ENCODE measurements at regions not wholly inside any gene's neighbourhood (a gene's known extent, or its start where the extent isn't known, plus 50 kb on each side); places are given as distances from the start of the nearest gene placed in this dataset.
A peak's percentile ranks its signal among the peaks of the same experiment; 100 is the strongest.

DNA sequence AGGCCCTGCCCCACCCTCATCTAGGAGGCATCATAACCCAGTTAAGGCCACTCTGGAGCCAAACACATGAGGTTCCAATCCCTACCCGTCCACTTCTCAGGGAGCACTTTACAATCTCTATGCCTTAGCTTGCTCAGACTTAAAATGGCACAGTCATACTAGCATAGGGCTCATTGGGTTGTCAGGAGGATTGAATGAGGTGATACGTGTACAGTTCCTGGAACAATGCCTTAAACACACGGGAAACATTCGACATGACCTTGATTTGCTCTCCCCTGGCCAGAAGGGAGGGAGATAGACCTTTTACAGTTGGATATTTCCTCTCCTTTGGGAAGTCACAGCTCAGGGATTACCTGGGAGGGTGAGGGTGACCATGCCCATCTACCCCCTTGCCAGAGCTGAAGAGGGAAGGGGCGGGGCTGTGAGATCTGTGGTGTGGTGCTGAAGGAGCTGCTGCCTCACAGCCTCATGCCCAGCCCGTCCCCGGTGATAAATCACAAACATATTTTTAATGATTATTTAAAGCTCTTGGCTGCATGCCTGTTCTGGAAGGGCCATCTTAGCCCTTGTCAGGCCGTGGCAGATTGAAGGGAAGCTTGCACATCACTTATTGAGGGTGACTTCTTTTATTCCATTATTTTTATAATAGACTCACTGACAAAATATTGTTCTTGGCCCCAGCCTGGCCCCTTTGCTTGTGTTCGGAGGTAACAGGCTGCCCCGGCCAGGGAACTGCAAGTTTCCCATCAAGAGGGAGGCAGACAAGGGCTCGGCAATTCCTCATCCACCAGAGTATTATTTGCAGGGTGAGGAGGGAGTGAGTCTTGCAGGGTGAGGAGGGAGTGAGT, 83.4 kb downstream of the FOXD2 start:
- Histone ChIP-seq H3K9me3 (ENCODE audit: control extremely low read depth in 1 of 5, control insufficient read depth in 4 of 5, insufficient read depth in 2 of 5, low read depth in 1 of 5, low read length in 4 of 5) (no peaks in the 10 kb centered on the region), H3K27me3 (replicated peaks in 2 of 5; ENCODE audit: control insufficient read depth in 4 of 5, insufficient read depth in 5 of 5, low read length in 4 of 5) (peaks cover 0 to 6% (median 0%) of the 10 kb centered on the region in 5 experiments), H3K27ac (ENCODE audit: insufficient read depth in 1 of 2, low read depth in 1 of 2, low read length in 2 of 2, poor library complexity in 1 of 2, severe bottlenecking in 2 of 2) (no peak overlapping the region), H3K4me3 (ENCODE audit: control insufficient read depth in 1 of 7, extremely low read depth in 1 of 7, insufficient read depth in 4 of 7, low read depth in 2 of 7, low read length in 6 of 7) (no peak overlapping the region), H3K36me3 (ENCODE audit: control insufficient read depth in 4 of 4, insufficient read depth in 4 of 4, low read length in 3 of 4) (no peaks in the 10 kb centered on the region), H3K4me1 (ENCODE audit: control extremely low read depth in 1 of 4, control insufficient read depth in 4 of 4, insufficient read depth in 4 of 4, low read length in 3 of 4) (peaks cover 0 to 47% (median 15%) of the 10 kb centered on the region in 4 experiments)
- ChIA-PET CTCF (interaction anchor here (1.2 to 2.8 kb wide), 6 partner anchors 10 to 205 kb away, joined by 3 to 9 read pairs (median 6); no protein-coding TSS in a partner anchor), POLR2A (interaction anchor here (0.8 kb wide), 1 partner anchor 13 kb away, joined by 5 read pairs; no protein-coding TSS in a partner anchor)
- 22% methylated on average over 4 of the region's 11 CpGs for WGBS (ENCODE audit: insufficient coverage)
- DNase-seq, result peak in 2 of 3 donors; percentile 54 to 73

DNA sequence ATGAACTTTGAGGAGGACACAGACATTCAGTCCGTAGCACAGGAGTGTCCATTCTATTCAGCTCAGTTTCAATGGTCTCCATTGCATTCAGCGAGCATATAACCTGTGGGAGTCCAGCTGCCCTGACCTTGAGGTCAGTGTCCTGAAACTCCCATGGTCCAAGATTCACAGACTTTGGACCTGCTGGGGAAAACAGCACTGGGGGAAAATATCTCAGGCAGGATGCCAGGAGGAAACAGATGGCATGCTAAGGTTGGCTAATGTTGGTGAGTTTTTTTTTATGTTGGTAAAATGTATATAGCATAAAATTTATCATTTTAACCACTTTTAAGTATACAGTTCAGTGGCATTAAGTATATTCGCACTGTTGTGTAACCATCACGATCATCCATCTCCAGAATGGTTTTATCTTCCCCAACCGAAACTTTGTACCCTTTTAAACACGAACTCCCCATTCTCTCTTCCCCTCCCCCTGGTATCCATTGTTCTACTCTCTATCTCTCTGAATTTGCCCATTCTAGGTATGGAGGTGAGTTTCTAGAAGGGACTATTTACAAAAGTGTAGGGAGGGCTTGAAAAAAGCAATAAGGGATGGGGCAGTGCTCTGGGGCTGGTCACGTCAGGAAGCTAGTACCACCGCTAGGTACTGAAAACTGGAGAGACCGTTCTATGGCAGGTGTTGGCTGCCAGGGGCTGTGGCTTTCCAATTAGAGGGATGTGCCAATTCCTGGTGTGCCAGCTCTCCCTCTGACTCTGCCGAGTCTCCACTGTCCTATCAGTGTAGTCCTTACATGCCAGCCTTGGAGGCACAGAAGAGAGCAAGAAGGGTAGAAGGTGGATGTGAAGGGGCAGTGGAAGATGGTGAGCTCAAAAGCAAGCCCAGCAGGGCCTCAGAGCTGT, 85.3 kb downstream of the FOXD2 start:
- Histone ChIP-seq H3K4me1 (ENCODE audit: control extremely low read depth in 1 of 4, control insufficient read depth in 4 of 4, insufficient read depth in 4 of 4, low read length in 3 of 4) (peaks cover 0 to 47% (median 15%) of the 10 kb centered on the region in 4 experiments), H3K27ac (ENCODE audit: insufficient read depth in 1 of 2, low read depth in 1 of 2, low read length in 2 of 2, poor library complexity in 1 of 2, severe bottlenecking in 2 of 2) (no peak overlapping the region), H3K27me3 (replicated peaks in 2 of 5; ENCODE audit: control insufficient read depth in 4 of 5, insufficient read depth in 5 of 5, low read length in 4 of 5) (peaks cover 0 to 9% (median 0%) of the 10 kb centered on the region in 5 experiments), H3K9me3 (ENCODE audit: control extremely low read depth in 1 of 5, control insufficient read depth in 4 of 5, insufficient read depth in 2 of 5, low read depth in 1 of 5, low read length in 4 of 5) (no peaks in the 10 kb centered on the region), H3K36me3 (ENCODE audit: control insufficient read depth in 4 of 4, insufficient read depth in 4 of 4, low read length in 3 of 4) (no peaks in the 10 kb centered on the region), H3K4me3 (ENCODE audit: control insufficient read depth in 1 of 7, extremely low read depth in 1 of 7, insufficient read depth in 4 of 7, low read depth in 2 of 7, low read length in 6 of 7) (peak overlapping the region in 3 of 7 experiments; percentile 6 to 41 (median 14))
- 65% methylated on average over 6 of the region's 10 CpGs for WGBS (ENCODE audit: insufficient coverage)
- peak in 2 of 3 donors; percentile 66 to 69 for DNase-seq
- CTCF ChIA-PET, result interaction anchor here (1.0 to 2.1 kb wide), 7 partner anchors 9 to 203 kb away, joined by 3 to 6 read pairs (median 3); no protein-coding TSS in a partner anchor
- POLR2A ChIA-PET, result no interaction called here

DNA sequence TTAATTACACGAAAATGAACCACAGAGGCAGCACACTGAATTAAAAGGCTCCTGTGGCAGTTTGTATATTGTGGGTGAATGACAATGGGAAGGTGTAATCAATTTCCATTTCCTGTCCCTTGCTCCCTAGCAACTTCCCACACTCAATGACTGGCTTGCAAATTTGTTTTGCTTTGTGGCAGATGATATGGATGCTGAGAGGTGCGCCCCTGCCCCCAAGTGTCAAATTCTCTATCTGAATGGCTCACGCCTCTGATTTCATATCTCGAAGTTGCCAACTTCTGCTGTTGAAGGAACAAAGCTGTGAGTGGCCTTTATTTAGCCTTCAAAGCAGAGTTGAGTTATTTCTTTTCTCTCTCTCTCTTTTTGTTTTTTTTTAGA, 86.0 kb downstream of the FOXD2 start:
- 8% methylated on average over 2 of the region's 4 CpGs for WGBS (ENCODE audit: insufficient coverage)
- peaks cover 0 to 7% (median 0%) of the 10 kb centered on the region in 5 experiments for H3K27me3 ChIP-seq (replicated peaks in 2 of 5; ENCODE audit: control insufficient read depth in 4 of 5, insufficient read depth in 5 of 5, low read length in 4 of 5)
- peaks cover 0 to under 1% (median 0%) of the 10 kb centered on the region in 5 experiments for H3K9me3 ChIP-seq (ENCODE audit: control extremely low read depth in 1 of 5, control insufficient read depth in 4 of 5, insufficient read depth in 2 of 5, low read depth in 1 of 5, low read length in 4 of 5)
- peak overlapping the region in 2 of 7 experiments; percentile 6 to 41 for H3K4me3 ChIP-seq (ENCODE audit: control insufficient read depth in 1 of 7, extremely low read depth in 1 of 7, insufficient read depth in 4 of 7, low read depth in 2 of 7, low read length in 6 of 7)
- peaks cover 0 to 47% (median 15%) of the 10 kb centered on the region in 4 experiments for H3K4me1 ChIP-seq (ENCODE audit: control extremely low read depth in 1 of 4, control insufficient read depth in 4 of 4, insufficient read depth in 4 of 4, low read length in 3 of 4)
- H3K36me3 ChIP-seq (ENCODE audit: control insufficient read depth in 4 of 4, insufficient read depth in 4 of 4, low read length in 3 of 4), result no peaks in the 10 kb centered on the region
- ChIA-PET POLR2A (no interaction called here), CTCF (interaction anchor here (1.0 to 2.1 kb wide), 6 partner anchors 9 to 191 kb away, joined by 3 to 6 read pairs (median 4); no protein-coding TSS in a partner anchor)
- peak; percentile 44 to 84 (median 67) for DNase-seq
- H3K27ac ChIP-seq (ENCODE audit: insufficient read depth in 1 of 2, low read depth in 1 of 2, low read length in 2 of 2, poor library complexity in 1 of 2, severe bottlenecking in 2 of 2), result no peak overlapping the region

DNA sequence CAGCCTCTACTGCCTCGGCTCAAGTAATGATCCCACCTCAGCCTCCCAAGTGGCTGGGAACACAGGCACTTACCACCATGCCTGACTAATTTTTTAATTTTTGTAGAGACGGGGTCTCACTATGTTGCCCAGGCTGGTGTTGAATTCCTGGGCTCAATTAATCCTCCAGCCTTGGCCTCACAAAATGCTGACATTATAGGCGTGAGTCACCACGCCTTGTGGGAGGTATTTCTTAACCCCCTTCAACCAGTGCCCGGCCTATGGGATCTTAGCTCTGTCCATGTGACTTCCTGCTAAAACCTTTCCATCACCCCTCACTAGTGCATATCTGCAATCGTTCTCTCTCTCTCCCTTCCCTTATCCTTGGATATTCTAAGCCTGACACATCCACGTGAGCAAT, 86.4 kb downstream of the FOXD2 start:
- no peaks in the 10 kb centered on the region for H3K36me3 ChIP-seq (ENCODE audit: control insufficient read depth in 4 of 4, insufficient read depth in 4 of 4, low read length in 3 of 4)
- 72% methylated on average over 5 of the region's 7 CpGs for WGBS (ENCODE audit: insufficient coverage)
- DNase-seq, result peak in 2 of 3 donors; percentile 46 to 60
- ChIA-PET CTCF (interaction anchor here (0.8 to 2.1 kb wide), 7 partner anchors 8 to 191 kb away, joined by 3 to 6 read pairs (median 4); no protein-coding TSS in a partner anchor), POLR2A (no interaction called here)
- peaks cover 0 to 47% (median 15%) of the 10 kb centered on the region in 4 experiments for H3K4me1 ChIP-seq (ENCODE audit: control extremely low read depth in 1 of 4, control insufficient read depth in 4 of 4, insufficient read depth in 4 of 4, low read length in 3 of 4)
- H3K4me3 ChIP-seq (ENCODE audit: control insufficient read depth in 1 of 7, extremely low read depth in 1 of 7, insufficient read depth in 4 of 7, low read depth in 2 of 7, low read length in 6 of 7), result no peak overlapping the region
- H3K9me3 ChIP-seq (ENCODE audit: control extremely low read depth in 1 of 5, control insufficient read depth in 4 of 5, insufficient read depth in 2 of 5, low read depth in 1 of 5, low read length in 4 of 5), result peaks cover 0 to 5% (median 2%) of the 10 kb centered on the region in 5 experiments
- peaks cover 0 to 7% (median 0%) of the 10 kb centered on the region in 5 experiments for H3K27me3 ChIP-seq (replicated peaks in 2 of 5; ENCODE audit: control insufficient read depth in 4 of 5, insufficient read depth in 5 of 5, low read length in 4 of 5)
- H3K27ac ChIP-seq (ENCODE audit: insufficient read depth in 1 of 2, low read depth in 1 of 2, low read length in 2 of 2, poor library complexity in 1 of 2, severe bottlenecking in 2 of 2), result no peak overlapping the region

DNA sequence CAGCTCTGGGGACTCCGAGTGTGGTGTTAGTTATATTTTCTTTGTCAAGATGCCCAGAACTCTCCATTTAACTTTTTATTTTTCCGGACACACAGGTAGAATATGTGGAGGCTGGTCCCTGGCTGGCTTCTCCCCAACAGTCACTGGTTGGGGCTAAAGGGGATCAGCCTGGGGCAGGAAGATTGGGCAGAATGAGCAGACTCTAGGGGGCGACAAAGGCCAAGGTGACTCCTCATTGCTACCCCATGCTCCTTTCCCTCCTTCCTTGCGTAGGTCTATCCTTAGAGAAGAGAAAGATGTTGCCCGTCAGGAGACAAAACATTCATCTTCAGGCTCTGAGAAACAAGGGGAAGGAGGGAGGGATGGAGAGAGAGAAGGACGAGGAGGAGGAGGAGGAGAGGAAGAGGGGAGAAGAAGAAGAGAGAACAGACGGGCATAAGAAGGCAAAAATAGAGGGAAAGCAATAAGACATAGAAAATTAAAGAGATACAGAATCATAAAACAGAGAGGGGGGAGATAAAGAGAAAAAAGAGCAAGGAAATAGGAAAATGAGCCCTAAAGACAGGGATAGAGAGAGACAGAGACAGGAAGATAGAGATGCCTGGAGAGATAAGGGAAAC, 89.9 kb downstream of the FOXD2 start:
- Histone ChIP-seq H3K27ac (ENCODE audit: insufficient read depth in 1 of 2, low read depth in 1 of 2, low read length in 2 of 2, poor library complexity in 1 of 2, severe bottlenecking in 2 of 2) (no peak overlapping the region), H3K4me3 (ENCODE audit: control insufficient read depth in 1 of 7, extremely low read depth in 1 of 7, insufficient read depth in 4 of 7, low read depth in 2 of 7, low read length in 6 of 7) (no peak overlapping the region), H3K36me3 (ENCODE audit: control insufficient read depth in 4 of 4, insufficient read depth in 4 of 4, low read length in 3 of 4) (no peaks in the 10 kb centered on the region), H3K9me3 (ENCODE audit: control extremely low read depth in 1 of 5, control insufficient read depth in 4 of 5, insufficient read depth in 2 of 5, low read depth in 1 of 5, low read length in 4 of 5) (peaks cover 0 to 10% (median 5%) of the 10 kb centered on the region in 5 experiments), H3K27me3 (replicated peaks in 2 of 5; ENCODE audit: control insufficient read depth in 4 of 5, insufficient read depth in 5 of 5, low read length in 4 of 5) (peaks cover 0 to 15% (median 0%) of the 10 kb centered on the region in 5 experiments), H3K4me1 (ENCODE audit: control extremely low read depth in 1 of 4, control insufficient read depth in 4 of 4, insufficient read depth in 4 of 4, low read length in 3 of 4) (peaks cover 0 to 26% (median 10%) of the 10 kb centered on the region in 4 experiments)
- peak; percentile 54 to 71 (median 56) for DNase-seq
- 43% methylated on average over 1 of the region's 7 CpGs for WGBS (ENCODE audit: insufficient coverage)
- POLR2A ChIA-PET, result no interaction called here
- CTCF ChIA-PET, result interaction anchor here (0.8 to 6.0 kb wide), 22 partner anchors 8 to 199 kb away, joined by 3 to 36 read pairs (median 5); partner anchors contain the start of gene FOXD2

DNA sequence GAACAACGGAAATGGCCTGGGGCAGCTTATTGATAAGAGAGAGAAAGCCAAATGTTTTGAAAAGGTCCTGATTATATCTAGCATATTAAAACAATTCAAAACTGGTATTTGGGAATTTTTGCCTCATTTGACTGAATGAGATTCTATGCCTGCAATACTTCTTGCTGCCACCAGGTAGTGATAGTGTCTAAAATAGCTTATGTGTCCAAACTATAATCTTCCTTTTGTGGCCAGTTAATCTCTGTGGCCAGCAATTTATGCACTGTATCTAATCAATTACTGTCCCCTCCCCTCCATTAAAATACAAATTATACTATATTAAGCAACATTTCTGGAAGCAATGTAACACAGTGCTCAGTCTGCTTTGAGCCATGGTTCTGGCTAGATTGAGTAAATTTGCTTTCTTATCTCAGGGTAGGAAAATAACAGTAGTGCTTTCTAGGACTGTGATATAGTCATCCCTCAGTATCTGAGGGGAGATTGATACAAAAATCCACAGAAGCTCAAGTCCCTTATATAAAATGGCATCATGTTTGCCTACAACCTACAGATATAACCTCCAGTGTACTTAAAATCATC, 91.8 kb downstream of the FOXD2 start:
- CTCF ChIA-PET, result interaction anchor here (0.9 to 6.0 kb wide), 23 partner anchors 8 to 197 kb away, joined by 3 to 36 read pairs (median 4); no protein-coding TSS in a partner anchor
- H3K4me1 ChIP-seq (ENCODE audit: control extremely low read depth in 1 of 4, control insufficient read depth in 4 of 4, insufficient read depth in 4 of 4, low read length in 3 of 4), result peaks cover 0 to 18% (median 4%) of the 10 kb centered on the region in 4 experiments

More for the DNA sequence above, 91.8 kb downstream of the FOXD2 start:
- no peak for DNase-seq
- peaks cover 0 to 23% (median 0%) of the 10 kb centered on the region in 5 experiments for H3K27me3 ChIP-seq (replicated peaks in 2 of 5; ENCODE audit: control insufficient read depth in 4 of 5, insufficient read depth in 5 of 5, low read length in 4 of 5)
- H3K36me3 ChIP-seq (ENCODE audit: control insufficient read depth in 4 of 4, insufficient read depth in 4 of 4, low read length in 3 of 4), result no peaks in the 10 kb centered on the region
- POLR2A ChIA-PET, result no interaction called here
- peaks cover 0 to 10% (median 5%) of the 10 kb centered on the region in 5 experiments for H3K9me3 ChIP-seq (ENCODE audit: control extremely low read depth in 1 of 5, control insufficient read depth in 4 of 5, insufficient read depth in 2 of 5, low read depth in 1 of 5, low read length in 4 of 5)
- H3K4me3 ChIP-seq (ENCODE audit: control insufficient read depth in 1 of 7, extremely low read depth in 1 of 7, insufficient read depth in 4 of 7, low read depth in 2 of 7, low read length in 6 of 7), result no peak overlapping the region
- no peak overlapping the region for H3K27ac ChIP-seq (ENCODE audit: insufficient read depth in 1 of 2, low read depth in 1 of 2, low read length in 2 of 2, poor library complexity in 1 of 2, severe bottlenecking in 2 of 2)
- WGBS (ENCODE audit: insufficient coverage), result no CpG with 5 or more reads among the region's 1 CpG
